HepG2 (cell line): ENCODE measurements at regions not wholly inside any gene's neighbourhood (a gene's known extent, or its start where the extent isn't known, plus 50 kb on each side); places are given as distances from the start of the nearest gene placed in this dataset.

ENCODE experiments used
- RAD51 ChIP-seq: fragments of 450-650 bp; IDR thresholded peaks from 2 replicates; pipeline ENCODE4 v1.6.1; 2016; ENCODE audit warnings: borderline replicate concordance
- ZNF543 ChIP-seq: sonication (generic); formaldehyde crosslinking; IDR thresholded peaks from 2 replicates; pipeline ENCODE4 v1.4.0; 2020; ENCODE audit warnings: mild to moderate bottlenecking, missing genetic modification reagents
- TF ChIP-seq, protein P1 (sequence below): sonication (generic); formaldehyde crosslinking; IDR thresholded peaks from 2 replicates; pipeline ENCODE4 v1.4.0; 2020; ENCODE audit warnings: mild to moderate bottlenecking, missing genetic modification reagents
- TF ChIP-seq, protein P2 (sequence below): sonication (generic); formaldehyde crosslinking; IDR thresholded peaks from 2 replicates; pipeline ENCODE4 v1.4.0; 2020; ENCODE audit warnings: missing genetic modification reagents
- TF ChIP-seq, protein P3 (sequence below): IDR thresholded peaks from 2 replicates; pipeline ENCODE4 v1.6.1; 2016
- TF ChIP-seq, protein P4 (sequence below): sonication (generic); formaldehyde crosslinking; IDR thresholded peaks from 2 replicates; pipeline ENCODE4 v1.4.0; 2020; ENCODE audit warnings: mild to moderate bottlenecking, missing genetic modification reagents, borderline replicate concordance

DNA sequence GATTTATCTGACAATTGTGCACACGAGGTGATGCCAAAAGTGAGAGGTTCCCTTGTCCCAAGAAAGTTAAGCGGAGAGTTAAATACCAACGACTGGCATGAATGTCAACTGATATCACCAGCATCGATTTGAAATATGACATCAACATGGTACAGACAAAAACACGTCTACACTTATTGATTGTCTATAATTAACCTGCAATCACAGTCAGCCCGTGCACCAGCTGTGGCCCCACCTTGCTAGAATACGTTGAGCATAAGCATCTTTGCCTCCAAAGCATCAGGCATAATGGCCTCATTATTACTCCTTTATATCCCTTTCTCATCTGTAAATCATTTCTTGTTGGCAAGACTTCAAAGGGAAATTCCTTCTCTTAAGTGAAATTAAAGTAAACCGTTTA lies 625.4 kb downstream of the IRX1 start (continued):
- TF ChIP-seq, protein P1, sequence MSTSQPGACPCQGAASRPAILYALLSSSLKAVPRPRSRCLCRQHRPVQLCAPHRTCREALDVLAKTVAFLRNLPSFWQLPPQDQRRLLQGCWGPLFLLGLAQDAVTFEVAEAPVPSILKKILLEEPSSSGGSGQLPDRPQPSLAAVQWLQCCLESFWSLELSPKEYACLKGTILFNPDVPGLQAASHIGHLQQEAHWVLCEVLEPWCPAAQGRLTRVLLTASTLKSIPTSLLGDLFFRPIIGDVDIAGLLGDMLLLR, result no peak
- TF ChIP-seq, protein P2, sequence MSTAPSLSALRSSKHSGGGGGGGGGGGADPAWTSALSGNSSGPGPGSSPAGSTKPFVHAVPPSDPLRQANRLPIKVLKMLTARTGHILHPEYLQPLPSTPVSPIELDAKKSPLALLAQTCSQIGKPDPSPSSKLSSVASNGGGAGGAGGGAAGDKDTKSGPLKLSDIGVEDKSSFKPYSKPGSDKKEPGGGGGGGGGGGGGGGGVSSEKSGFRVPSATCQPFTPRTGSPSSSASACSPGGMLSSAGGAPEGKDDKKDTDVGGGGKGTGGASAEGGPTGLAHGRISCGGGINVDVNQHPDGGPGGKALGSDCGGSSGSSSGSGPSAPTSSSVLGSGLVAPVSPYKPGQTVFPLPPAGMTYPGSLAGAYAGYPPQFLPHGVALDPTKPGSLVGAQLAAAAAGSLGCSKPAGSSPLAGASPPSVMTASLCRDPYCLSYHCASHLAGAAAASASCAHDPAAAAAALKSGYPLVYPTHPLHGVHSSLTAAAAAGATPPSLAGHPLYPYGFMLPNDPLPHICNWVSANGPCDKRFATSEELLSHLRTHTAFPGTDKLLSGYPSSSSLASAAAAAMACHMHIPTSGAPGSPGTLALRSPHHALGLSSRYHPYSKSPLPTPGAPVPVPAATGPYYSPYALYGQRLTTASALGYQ (CRISPR knock-in tag), result no peak
- TF ChIP-seq, protein P3, sequence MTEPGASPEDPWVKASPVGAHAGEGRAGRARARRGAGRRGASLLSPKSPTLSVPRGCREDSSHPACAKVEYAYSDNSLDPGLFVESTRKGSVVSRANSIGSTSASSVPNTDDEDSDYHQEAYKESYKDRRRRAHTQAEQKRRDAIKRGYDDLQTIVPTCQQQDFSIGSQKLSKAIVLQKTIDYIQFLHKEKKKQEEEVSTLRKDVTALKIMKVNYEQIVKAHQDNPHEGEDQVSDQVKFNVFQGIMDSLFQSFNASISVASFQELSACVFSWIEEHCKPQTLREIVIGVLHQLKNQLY (CRISPR knock-in tag), result no peak
- TF ChIP-seq ZNF543 (CRISPR knock-in tag) (no peak), RAD51 (no peak)
- TF ChIP-seq, protein P4, sequence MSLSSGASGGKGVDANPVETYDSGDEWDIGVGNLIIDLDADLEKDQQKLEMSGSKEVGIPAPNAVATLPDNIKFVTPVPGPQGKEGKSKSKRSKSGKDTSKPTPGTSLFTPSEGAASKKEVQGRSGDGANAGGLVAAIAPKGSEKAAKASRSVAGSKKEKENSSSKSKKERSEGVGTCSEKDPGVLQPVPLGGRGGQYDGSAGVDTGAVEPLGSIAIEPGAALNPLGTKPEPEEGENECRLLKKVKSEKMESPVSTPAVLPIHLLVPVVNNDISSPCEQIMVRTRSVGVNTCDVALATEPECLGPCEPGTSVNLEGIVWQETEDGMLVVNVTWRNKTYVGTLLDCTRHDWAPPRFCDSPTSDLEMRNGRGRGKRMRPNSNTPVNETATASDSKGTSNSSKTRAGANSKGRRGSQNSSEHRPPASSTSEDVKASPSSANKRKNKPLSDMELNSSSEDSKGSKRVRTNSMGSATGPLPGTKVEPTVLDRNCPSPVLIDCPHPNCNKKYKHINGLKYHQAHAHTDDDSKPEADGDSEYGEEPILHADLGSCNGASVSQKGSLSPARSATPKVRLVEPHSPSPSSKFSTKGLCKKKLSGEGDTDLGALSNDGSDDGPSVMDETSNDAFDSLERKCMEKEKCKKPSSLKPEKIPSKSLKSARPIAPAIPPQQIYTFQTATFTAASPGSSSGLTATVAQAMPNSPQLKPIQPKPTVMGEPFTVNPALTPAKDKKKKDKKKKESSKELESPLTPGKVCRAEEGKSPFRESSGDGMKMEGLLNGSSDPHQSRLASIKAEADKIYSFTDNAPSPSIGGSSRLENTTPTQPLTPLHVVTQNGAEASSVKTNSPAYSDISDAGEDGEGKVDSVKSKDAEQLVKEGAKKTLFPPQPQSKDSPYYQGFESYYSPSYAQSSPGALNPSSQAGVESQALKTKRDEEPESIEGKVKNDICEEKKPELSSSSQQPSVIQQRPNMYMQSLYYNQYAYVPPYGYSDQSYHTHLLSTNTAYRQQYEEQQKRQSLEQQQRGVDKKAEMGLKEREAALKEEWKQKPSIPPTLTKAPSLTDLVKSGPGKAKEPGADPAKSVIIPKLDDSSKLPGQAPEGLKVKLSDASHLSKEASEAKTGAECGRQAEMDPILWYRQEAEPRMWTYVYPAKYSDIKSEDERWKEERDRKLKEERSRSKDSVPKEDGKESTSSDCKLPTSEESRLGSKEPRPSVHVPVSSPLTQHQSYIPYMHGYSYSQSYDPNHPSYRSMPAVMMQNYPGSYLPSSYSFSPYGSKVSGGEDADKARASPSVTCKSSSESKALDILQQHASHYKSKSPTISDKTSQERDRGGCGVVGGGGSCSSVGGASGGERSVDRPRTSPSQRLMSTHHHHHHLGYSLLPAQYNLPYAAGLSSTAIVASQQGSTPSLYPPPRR (CRISPR knock-in tag), result no peak
